ENCODE measurements at regions not wholly inside any gene's neighbourhood (a gene's known extent, or its start where the extent isn't known, plus 50 kb on each side); places are given as distances from the start of the nearest gene placed in this dataset.

- in situ Hi-C loops (cut with HindIII; ENCODE audit: low pct_unique_long_range_greater_than_20kb, low sequenced_read_pairs) = no loop called here
- ChIA-PET CTCF (no interaction called here), POLR2A (interaction anchor here (0.6 to 0.7 kb wide), 2 partner anchors 22 to 65 kb away, joined by 3 to 4 read pairs; no protein-coding TSS in a partner anchor)
- Histone ChIP-seq H3K27me3 (ENCODE audit: control insufficient read depth, insufficient read depth, low read length) (no peaks in the 10 kb centered on the region), H3K9me3 (ENCODE audit: control insufficient read depth, insufficient read depth, low read depth, low read length) (no peaks in the 10 kb centered on the region), H3K4me1 (ENCODE audit: control insufficient read depth, insufficient read depth, low read length) (no peaks in the 10 kb centered on the region), H3K4me3 (ENCODE audit: low read depth in 2 of 2, low read length in 2 of 2) (no peak overlapping the region), H3K36me3 (ENCODE audit: control insufficient read depth, insufficient read depth, low read length) (no peaks in the 10 kb centered on the region), H3K27ac (ENCODE audit: low read length) (no peak overlapping the region)
- no peak for TF ChIP-seq TCF7L2 (IDR thresholded peaks at IDR 0.05; ENCODE audit: low read depth, low read length)
- no peak for TF ChIP-seq POLR2AphosphoS5 (IDR thresholded peaks at IDR 0.05; ENCODE audit: low read depth, low read length)
- TF ChIP-seq REST (IDR thresholded peaks at IDR 0.05; ENCODE audit: insufficient read depth in 1 of 2, low read depth in 2 of 2, low read length in 1 of 2) = no peak
- no peak for TF ChIP-seq SIN3A (IDR thresholded peaks at IDR 0.05; ENCODE audit: borderline replicate concordance, insufficient read depth, low read depth, low read length)
- TF ChIP-seq, protein P1, sequence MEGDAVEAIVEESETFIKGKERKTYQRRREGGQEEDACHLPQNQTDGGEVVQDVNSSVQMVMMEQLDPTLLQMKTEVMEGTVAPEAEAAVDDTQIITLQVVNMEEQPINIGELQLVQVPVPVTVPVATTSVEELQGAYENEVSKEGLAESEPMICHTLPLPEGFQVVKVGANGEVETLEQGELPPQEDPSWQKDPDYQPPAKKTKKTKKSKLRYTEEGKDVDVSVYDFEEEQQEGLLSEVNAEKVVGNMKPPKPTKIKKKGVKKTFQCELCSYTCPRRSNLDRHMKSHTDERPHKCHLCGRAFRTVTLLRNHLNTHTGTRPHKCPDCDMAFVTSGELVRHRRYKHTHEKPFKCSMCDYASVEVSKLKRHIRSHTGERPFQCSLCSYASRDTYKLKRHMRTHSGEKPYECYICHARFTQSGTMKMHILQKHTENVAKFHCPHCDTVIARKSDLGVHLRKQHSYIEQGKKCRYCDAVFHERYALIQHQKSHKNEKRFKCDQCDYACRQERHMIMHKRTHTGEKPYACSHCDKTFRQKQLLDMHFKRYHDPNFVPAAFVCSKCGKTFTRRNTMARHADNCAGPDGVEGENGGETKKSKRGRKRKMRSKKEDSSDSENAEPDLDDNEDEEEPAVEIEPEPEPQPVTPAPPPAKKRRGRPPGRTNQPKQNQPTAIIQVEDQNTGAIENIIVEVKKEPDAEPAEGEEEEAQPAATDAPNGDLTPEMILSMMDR (IDR thresholded peaks at IDR 0.05) = no peak
- ATAC-seq = no peak
- no TSS peak for BruUV-seq (replicated peaks)
- intact Hi-C loops (cut with micrococcal nuclease; ENCODE audit: unreplicated experiment) = no loop called here
- DNase-seq (ENCODE audit: low read depth, low spot score) = no peak
Observed at GRCh38 chr14:38611928-38612327, 356.0 kb upstream of the CLEC14A start.

DNA sequence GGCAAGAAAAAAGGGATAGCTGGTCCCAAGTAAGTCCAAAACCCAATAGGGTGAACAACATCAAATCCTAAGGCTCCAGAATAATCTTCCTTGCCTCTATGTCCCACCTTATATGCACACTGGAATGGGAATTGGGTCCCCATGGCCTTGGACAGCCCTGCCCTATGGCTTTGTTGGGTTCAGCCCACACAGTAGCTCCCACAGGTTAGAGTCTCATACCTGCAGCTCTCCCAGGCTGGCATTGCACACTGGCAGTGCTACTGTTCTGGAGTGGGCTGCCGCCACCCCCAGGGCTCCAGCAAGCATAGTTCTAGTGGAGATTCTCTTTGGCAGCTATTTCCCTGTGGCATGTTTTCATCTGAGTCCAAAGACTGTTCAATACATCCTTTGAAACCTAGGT lies 352.4 kb upstream of the CLEC14A start:
- Histone ChIP-seq H3K27me3 (ENCODE audit: control insufficient read depth, insufficient read depth, low read length) (no peaks in the 10 kb centered on the region), H3K4me3 (ENCODE audit: low read depth in 2 of 2, low read length in 2 of 2) (no peak overlapping the region), H3K4me1 (ENCODE audit: control insufficient read depth, insufficient read depth, low read length) (no peaks in the 10 kb centered on the region), H3K27ac (ENCODE audit: low read length) (no peak overlapping the region), H3K9me3 (ENCODE audit: control insufficient read depth, insufficient read depth, low read depth, low read length) (no peaks in the 10 kb centered on the region), H3K36me3 (ENCODE audit: control insufficient read depth, insufficient read depth, low read length) (no peaks in the 10 kb centered on the region)
- in situ Hi-C loops (cut with HindIII; ENCODE audit: low pct_unique_long_range_greater_than_20kb, low sequenced_read_pairs) = no loop called here
- intact Hi-C loops (cut with micrococcal nuclease; ENCODE audit: unreplicated experiment) = no loop called here
- TF ChIP-seq POLR2AphosphoS5 (IDR thresholded peaks at IDR 0.05; ENCODE audit: low read depth, low read length) = no peak
- no peak for TF ChIP-seq TCF7L2 (IDR thresholded peaks at IDR 0.05; ENCODE audit: low read depth, low read length)
- TF ChIP-seq REST (IDR thresholded peaks at IDR 0.05; ENCODE audit: insufficient read depth in 1 of 2, low read depth in 2 of 2, low read length in 1 of 2) = no peak
- TF ChIP-seq, protein P1 (IDR thresholded peaks at IDR 0.05) = no peak
- no peak for TF ChIP-seq SIN3A (IDR thresholded peaks at IDR 0.05; ENCODE audit: borderline replicate concordance, insufficient read depth, low read depth, low read length)
- POLR2A ChIA-PET = no interaction called here
- DNase-seq (ENCODE audit: low read depth, low spot score) = no peak
- ATAC-seq = no peak
- no TSS peak for BruUV-seq (replicated peaks)
- CTCF ChIA-PET = no interaction called here

Measured in Panc1 (cell line).